Endodermal cell (in vitro differentiated cells): ENCODE measurements at regions not wholly inside any gene's neighbourhood (a gene's known extent, or its start where the extent isn't known, plus 50 kb on each side); places are given as distances from the start of the nearest gene placed in this dataset.

Source experiments
- DNase-seq: peaks from one replicate; pipeline ENCODE4 v3.0.0-alpha.2; 2017
- H3K27ac ChIP-seq: 2 replicates; pipeline ENCODE4 v1.5.1; 2013; ENCODE audit warnings: mild to moderate bottlenecking, low read depth, low read length, moderate library complexity
- H3K27me3 ChIP-seq: 2 replicates; pipeline ENCODE4 v1.6.1; 2013; ENCODE audit warnings: mild to moderate bottlenecking, low read length, moderate library complexity; ENCODE audit not compliant: insufficient read depth, control insufficient read depth, poor library complexity, severe bottlenecking
- H3K36me3 ChIP-seq: 2 replicates; pipeline ENCODE4 v1.7.0; 2013; ENCODE audit warnings: mild to moderate bottlenecking, low read length, moderate library complexity; ENCODE audit not compliant: control insufficient read depth, insufficient read depth
- H3K4me1 ChIP-seq: one replicate; pipeline ENCODE4 v1.7.0; 2013; ENCODE audit warnings: low read length; ENCODE audit not compliant: control insufficient read depth, insufficient read depth
- H3K4me3 ChIP-seq: 2 replicates; pipeline ENCODE4 v1.5.1; 2013; ENCODE audit warnings: mild to moderate bottlenecking, low read length, moderate library complexity
- H3K9ac ChIP-seq: 2 replicates; pipeline ENCODE4 v1.6.1; 2013; ENCODE audit warnings: mild to moderate bottlenecking, low read length, moderate library complexity; ENCODE audit not compliant: poor library complexity, severe bottlenecking; ENCODE audit errors: extremely low read depth
- H3K9me3 ChIP-seq: 2 replicates; pipeline ENCODE4 v1.6.1; 2013; ENCODE audit warnings: mild to moderate bottlenecking, low read length, moderate library complexity; ENCODE audit not compliant: control insufficient read depth
- H3K27ac Mint-ChIP-seq: 2 replicates; pipeline ENCODE4 v1.8.0; 2020; ENCODE audit warnings: mixed read lengths
- H3K27me3 Mint-ChIP-seq: 2 replicates; pipeline ENCODE4 v1.8.0; 2021; ENCODE audit warnings: mild to moderate bottlenecking, mixed read lengths; ENCODE audit not compliant: insufficient read depth
- H3K36me3 Mint-ChIP-seq: 2 replicates; pipeline ENCODE4 v1.8.0; 2020; ENCODE audit warnings: low read depth, mixed read lengths
- H3K4me1 Mint-ChIP-seq: 2 replicates; pipeline ENCODE4 v1.8.0; 2020; ENCODE audit warnings: mixed read lengths
- H3K4me3 Mint-ChIP-seq: 2 replicates; pipeline ENCODE4 v1.8.0; 2020; ENCODE audit warnings: mild to moderate bottlenecking, moderate library complexity, mixed read lengths
- H3K9me3 Mint-ChIP-seq: 2 replicates; pipeline ENCODE4 v1.8.0; 2020; ENCODE audit warnings: mild to moderate bottlenecking, mixed read lengths
- WGBS, 2 experiments: methylation state at CpG; one replicate each; pipeline versions ENCODE4 v1.1.5 to v1.1.7; 2013; ENCODE audit warnings: missing lambda C conversion rate in 2 of 2, mixed read lengths in 1 of 2; ENCODE audit not compliant: insufficient coverage in 1 of 2, insufficient read length in 1 of 2; 5-methylcytosine and 5-hydroxymethylcytosine counted together
- TF ChIP-seq, protein P1 (sequence below): fragments of 200-600 bp; sonication (generic); conservative IDR thresholded peaks from 2 replicates; pipeline ENCODE4 v1.5.0; 2021; ENCODE audit warnings: antibody characterized with exemption, mild to moderate bottlenecking

DNA sequence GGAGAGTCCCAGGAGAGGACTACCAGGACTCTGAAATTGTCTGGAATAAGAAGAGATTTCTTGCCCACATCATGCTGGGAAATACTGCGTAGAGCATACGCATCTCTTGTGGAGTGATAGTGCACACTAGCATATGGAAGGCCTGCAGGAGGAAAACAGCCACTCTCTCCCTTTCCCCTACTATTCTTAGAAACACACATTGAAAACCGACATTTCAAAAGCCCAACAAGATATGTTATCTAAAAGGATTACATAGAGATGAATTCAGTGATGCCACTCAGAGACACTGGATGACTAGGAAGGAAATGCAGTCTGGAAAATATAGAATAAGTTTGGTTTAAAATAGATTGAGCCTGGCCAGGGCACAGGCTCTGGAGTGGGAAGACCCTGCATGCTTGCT lies 388.7 kb upstream of the NBEA start:
- Mint-ChIP-seq H3K9me3 (peaks cover 2% of the 10 kb centered on the region), H3K4me3 (no peak overlapping the region), H3K4me1 (peaks cover 24% of the 10 kb centered on the region), H3K36me3 (no peaks in the 10 kb centered on the region), H3K27me3 (no peaks in the 10 kb centered on the region), H3K27ac (no peak overlapping the region)
- TF ChIP-seq, protein P1, sequence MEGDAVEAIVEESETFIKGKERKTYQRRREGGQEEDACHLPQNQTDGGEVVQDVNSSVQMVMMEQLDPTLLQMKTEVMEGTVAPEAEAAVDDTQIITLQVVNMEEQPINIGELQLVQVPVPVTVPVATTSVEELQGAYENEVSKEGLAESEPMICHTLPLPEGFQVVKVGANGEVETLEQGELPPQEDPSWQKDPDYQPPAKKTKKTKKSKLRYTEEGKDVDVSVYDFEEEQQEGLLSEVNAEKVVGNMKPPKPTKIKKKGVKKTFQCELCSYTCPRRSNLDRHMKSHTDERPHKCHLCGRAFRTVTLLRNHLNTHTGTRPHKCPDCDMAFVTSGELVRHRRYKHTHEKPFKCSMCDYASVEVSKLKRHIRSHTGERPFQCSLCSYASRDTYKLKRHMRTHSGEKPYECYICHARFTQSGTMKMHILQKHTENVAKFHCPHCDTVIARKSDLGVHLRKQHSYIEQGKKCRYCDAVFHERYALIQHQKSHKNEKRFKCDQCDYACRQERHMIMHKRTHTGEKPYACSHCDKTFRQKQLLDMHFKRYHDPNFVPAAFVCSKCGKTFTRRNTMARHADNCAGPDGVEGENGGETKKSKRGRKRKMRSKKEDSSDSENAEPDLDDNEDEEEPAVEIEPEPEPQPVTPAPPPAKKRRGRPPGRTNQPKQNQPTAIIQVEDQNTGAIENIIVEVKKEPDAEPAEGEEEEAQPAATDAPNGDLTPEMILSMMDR: no peak
- H3K36me3 ChIP-seq: no peaks in the 10 kb centered on the region
- H3K4me1 ChIP-seq: peaks cover 8% of the 10 kb centered on the region
- H3K27ac ChIP-seq: no peak overlapping the region
- no peak for DNase-seq
- no peak overlapping the region for H3K4me3 ChIP-seq
- H3K27me3 ChIP-seq: no peaks in the 10 kb centered on the region
- H3K9me3 ChIP-seq: no peaks in the 10 kb centered on the region
- H3K9ac ChIP-seq: no peak overlapping the region
- 98% methylated on average over 3 of the region's 3 CpGs; no CpG with 5 or more reads in 1 of the 2 experiments for WGBS, 2 experiments

DNA sequence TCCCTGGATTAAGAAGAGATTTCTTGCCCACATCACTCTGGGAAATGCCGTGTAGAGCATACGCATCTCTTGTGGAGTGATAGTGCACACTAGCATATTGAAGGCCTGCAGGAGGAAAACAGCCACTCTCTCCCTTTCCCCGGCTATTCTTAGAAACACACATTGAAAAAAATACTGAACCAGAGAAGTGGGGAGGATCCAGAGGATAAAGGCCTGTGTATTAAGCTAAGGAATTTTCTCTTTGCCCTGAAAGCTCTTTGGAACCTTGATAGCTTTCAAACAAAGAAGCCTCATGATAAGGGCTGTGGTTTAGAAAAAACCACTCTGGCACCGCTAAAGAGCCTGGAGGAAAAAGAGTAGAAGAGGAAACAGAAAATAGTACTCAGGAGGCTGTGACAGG lies 386.1 kb upstream of the NBEA start:
- Histone ChIP-seq H3K27me3 (no peaks in the 10 kb centered on the region), H3K9ac (no peak overlapping the region), H3K36me3 (no peaks in the 10 kb centered on the region), H3K27ac (no peak overlapping the region), H3K4me3 (no peak overlapping the region), H3K9me3 (no peaks in the 10 kb centered on the region), H3K4me1 (peaks cover 8% of the 10 kb centered on the region)
- DNase-seq: no peak
- H3K4me3 Mint-ChIP-seq: no peak overlapping the region
- no peaks in the 10 kb centered on the region for H3K36me3 Mint-ChIP-seq
- H3K9me3 Mint-ChIP-seq: peaks cover 2% of the 10 kb centered on the region
- TF ChIP-seq, protein P1: no peak
- H3K27me3 Mint-ChIP-seq: no peaks in the 10 kb centered on the region
- WGBS, 2 experiments: 95 to 100% methylated on average over 3 to 4 of the region's 4 CpGs
- peaks cover 24% of the 10 kb centered on the region for H3K4me1 Mint-ChIP-seq
- H3K27ac Mint-ChIP-seq: no peak overlapping the region

DNA sequence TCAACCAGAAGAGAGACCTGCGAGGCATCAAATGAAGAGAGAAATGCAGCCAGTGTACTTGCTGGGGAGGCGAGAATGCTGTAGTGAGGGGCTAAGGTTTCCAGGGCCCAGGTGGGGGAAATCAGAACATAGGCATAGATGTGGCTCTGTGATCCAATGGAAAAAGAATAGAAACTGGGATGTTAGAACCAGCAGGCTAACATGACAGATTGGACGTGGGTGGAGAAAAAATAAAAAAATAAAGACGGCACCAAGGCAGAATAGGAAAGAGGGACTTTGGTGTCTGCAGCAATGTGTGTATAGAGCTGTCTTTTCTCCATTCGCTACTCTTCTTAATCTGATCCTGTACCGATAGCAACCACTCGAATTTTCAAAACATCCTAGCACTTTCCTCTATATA lies 381.0 kb upstream of the NBEA start:
- no peak overlapping the region for H3K27ac Mint-ChIP-seq
- no peaks in the 10 kb centered on the region for H3K9me3 ChIP-seq
- H3K27me3 ChIP-seq: no peaks in the 10 kb centered on the region
- H3K4me1 Mint-ChIP-seq: peaks cover 11% of the 10 kb centered on the region
- WGBS, 2 experiments: 92 to 97% methylated on average over 7 of the region's 7 CpGs
- H3K9me3 Mint-ChIP-seq: no peaks in the 10 kb centered on the region
- H3K4me1 ChIP-seq: no peaks in the 10 kb centered on the region
- H3K36me3 Mint-ChIP-seq: no peaks in the 10 kb centered on the region
- H3K9ac ChIP-seq: no peak overlapping the region
- H3K27ac ChIP-seq: no peak overlapping the region
- no peak for DNase-seq
- no peak overlapping the region for H3K4me3 Mint-ChIP-seq
- no peaks in the 10 kb centered on the region for H3K36me3 ChIP-seq
- peaks cover 7% of the 10 kb centered on the region for H3K27me3 Mint-ChIP-seq
- TF ChIP-seq, protein P1: no peak
- H3K4me3 ChIP-seq: no peak overlapping the region
